ENCODE measurements at regions not wholly inside any gene's neighbourhood (a gene's known extent, or its start where the extent isn't known, plus 50 kb on each side); places are given as distances from the start of the nearest gene placed in this dataset.

DNA sequence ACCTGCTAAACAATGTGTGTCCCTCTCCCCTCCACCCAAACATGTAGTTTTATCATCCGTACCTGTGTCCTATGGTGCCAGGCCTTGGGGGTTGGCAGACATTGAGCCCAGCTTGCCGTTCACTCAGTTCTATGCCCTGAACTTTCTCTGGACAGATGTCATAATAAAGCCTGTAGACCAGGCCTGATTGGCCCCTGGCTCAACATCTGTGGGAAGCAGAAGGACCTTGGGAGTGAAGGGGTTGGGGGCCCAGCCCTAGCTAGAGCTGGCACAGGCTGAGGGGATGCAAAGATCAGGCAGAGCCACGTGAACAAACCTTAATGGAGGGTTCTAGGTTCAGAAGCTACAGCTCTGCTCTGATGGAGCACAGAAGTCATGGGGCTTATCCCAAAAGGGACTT lies 600.6 kb downstream of the BUD13 start:
- H3K9me3 ChIP-seq = no peaks in the 10 kb centered on the region
- WGBS, 2 donors = 87 to 88% methylated on average over 3 of the region's 3 CpGs
- no peak for DNase-seq
- H3K4me1 ChIP-seq = no peaks in the 10 kb centered on the region
- no peak overlapping the region for H3K27ac ChIP-seq
- H3K36me3 ChIP-seq = no peaks in the 10 kb centered on the region
- peaks cover 0 to 8% (median 0%) of the 10 kb centered on the region in 3 donors for H3K27me3 ChIP-seq
- H3K4me3 ChIP-seq = no peak overlapping the region
- no peak for TF ChIP-seq CTCF (IDR thresholded peaks at IDR 0.05)
- TF ChIP-seq EP300 (IDR thresholded peaks at IDR 0.05) = no peak
- TF ChIP-seq POLR2A (IDR thresholded peaks at IDR 0.05) = no peak
- no peak for TF ChIP-seq POLR2AphosphoS5 (IDR thresholded peaks at IDR 0.05)
- intact Hi-C loops (cut with DNase I) = no loop called here

DNA sequence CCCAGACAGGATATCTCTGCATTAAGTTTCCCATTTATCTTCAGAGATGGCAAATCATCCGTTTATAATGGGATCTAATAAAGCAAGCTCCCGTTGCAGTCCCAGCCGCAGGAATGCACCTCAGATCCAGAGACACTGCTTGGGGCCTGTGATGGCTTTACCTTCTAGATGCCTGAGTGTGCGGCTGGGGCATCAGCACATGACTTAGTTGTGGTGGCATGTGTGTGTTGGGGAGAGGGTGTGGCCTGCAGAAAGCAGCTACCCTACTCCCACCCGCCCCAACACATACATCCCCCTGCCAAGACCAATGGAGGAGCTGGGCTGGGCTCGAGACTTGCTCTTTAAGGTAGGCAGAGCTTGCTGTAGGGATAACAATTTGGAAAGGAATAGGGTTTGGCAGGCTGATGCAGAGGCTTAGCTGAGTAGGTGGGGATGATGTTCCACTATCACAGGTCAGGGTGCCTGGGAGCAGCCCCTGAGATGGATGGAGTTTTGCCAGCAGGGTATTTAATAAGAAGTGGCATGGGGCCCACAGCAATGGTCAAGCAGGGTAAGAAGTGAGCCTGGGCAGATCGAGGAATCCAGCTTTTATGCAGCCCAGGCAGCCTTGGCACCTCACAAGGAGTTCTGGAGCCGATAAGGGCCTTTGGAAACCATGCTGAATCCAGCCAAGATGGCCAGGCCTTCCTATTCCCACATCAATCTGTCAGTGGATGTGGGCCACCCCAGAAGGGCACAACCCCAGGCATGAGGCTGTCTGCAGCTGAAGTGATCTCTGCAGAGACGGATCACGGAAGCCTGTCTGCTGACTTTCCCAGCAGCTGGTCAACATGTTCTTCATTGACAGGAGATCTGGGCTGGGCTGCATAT lies 601.3 kb downstream of the BUD13 start:
- H3K9me3 ChIP-seq = no peaks in the 10 kb centered on the region
- H3K4me3 ChIP-seq = no peak overlapping the region
- no peak overlapping the region for H3K27ac ChIP-seq
- whole genome bisulfite sequencing, 2 donors = 82 to 88% methylated on average over 10 of the region's 10 CpGs
- intact Hi-C loops (cut with DNase I) = no loop called here
- DNase-seq = no peak
- H3K36me3 ChIP-seq = no peaks in the 10 kb centered on the region
- TF ChIP-seq EP300 (IDR thresholded peaks at IDR 0.05) (no peak), POLR2A (IDR thresholded peaks at IDR 0.05) (no peak)
- H3K4me1 ChIP-seq = no peaks in the 10 kb centered on the region
- H3K27me3 ChIP-seq = peaks cover 0 to 8% (median 0%) of the 10 kb centered on the region in 3 donors

- Histone ChIP-seq H3K27me3 (peaks cover 0 to 8% (median 3%) of the 10 kb centered on the region in 3 donors), H3K4me1 (no peaks in the 10 kb centered on the region), H3K4me3 (no peak overlapping the region), H3K9me3 (no peaks in the 10 kb centered on the region), H3K36me3 (no peaks in the 10 kb centered on the region), H3K27ac (no peak overlapping the region)
- WGBS, 2 donors = 28 to 59% methylated on average over 8 of the region's 8 CpGs
- DNase-seq = no peak
- intact Hi-C loops (cut with DNase I) = no loop called here
- TF ChIP-seq POLR2AphosphoS5 (IDR thresholded peaks at IDR 0.05) = no peak
- TF ChIP-seq CTCF (IDR thresholded peaks at IDR 0.05) = no peak
These were observed 602.2 kb downstream of the BUD13 start for GRCh38 chr11:116170526-116171120.

DNA sequence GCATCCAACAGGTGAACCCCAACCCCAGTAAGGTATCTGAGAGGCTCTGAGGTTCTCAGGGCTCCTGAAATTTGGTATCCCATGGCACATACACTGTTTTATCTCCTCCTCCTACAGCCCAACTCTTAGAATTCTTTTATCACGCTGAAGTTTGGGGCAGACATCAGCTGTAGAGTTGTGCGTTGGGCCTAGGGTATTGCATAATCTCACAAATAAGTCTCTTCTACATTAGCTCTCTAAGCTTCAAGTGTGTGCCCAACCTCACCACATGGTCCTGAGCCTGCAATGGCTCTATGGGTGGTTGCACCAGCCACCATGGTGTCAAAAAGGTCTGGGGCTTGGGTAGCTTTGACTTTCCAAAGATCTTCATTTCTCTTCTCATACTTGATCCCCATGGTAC lies 603.0 kb downstream of the BUD13 start:
- no peak for DNase-seq
- Histone ChIP-seq H3K4me3 (no peak overlapping the region), H3K9me3 (no peaks in the 10 kb centered on the region), H3K27me3 (peaks cover 0 to 8% (median 7%) of the 10 kb centered on the region in 3 donors), H3K36me3 (no peaks in the 10 kb centered on the region), H3K27ac (no peak overlapping the region), H3K4me1 (no peaks in the 10 kb centered on the region)
- intact Hi-C loops (cut with DNase I) = no loop called here
- TF ChIP-seq POLR2AphosphoS5 (IDR thresholded peaks at IDR 0.05) (no peak), EP300 (IDR thresholded peaks at IDR 0.05) (no peak), CTCF (IDR thresholded peaks at IDR 0.05) (no peak), POLR2A (IDR thresholded peaks at IDR 0.05) (no peak)
- 93 to 95% methylated on average over 2 of the region's 2 CpGs for WGBS, 2 donors

DNA sequence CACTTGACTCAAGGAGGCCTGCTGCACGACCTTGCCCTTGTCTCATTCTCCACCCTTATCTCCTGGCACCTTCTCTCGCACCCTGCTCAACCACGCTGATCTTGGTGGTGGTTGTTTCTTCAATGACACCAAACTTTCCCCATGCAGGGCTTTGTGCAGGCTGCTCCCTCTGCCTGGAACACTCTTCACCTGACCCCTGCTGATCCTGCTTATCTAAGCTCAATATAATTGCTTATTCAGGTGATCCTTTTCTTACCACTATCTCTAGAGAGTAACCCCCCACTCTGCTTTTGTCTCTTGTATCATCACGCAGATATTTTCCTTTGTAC lies 604.4 kb downstream of the BUD13 start:
- Histone ChIP-seq H3K9me3 (no peaks in the 10 kb centered on the region), H3K4me3 (no peak overlapping the region), H3K36me3 (no peaks in the 10 kb centered on the region), H3K27me3 (peaks cover 0 to 7% (median 0%) of the 10 kb centered on the region in 3 donors), H3K27ac (no peak overlapping the region), H3K4me1 (no peaks in the 10 kb centered on the region)
- intact Hi-C loops (cut with DNase I) = no loop called here
- TF ChIP-seq CTCF (IDR thresholded peaks at IDR 0.05) (no peak), POLR2A (IDR thresholded peaks at IDR 0.05) (no peak), POLR2AphosphoS5 (IDR thresholded peaks at IDR 0.05) (no peak), EP300 (IDR thresholded peaks at IDR 0.05) (no peak)
- 85 to 90% methylated on average over 4 of the region's 4 CpGs for WGBS, 2 donors
- DNase-seq = no peak
